ENCODE measurements at regions not wholly inside any gene's neighbourhood (a gene's known extent, or its start where the extent isn't known, plus 50 kb on each side); places are given as distances from the start of the nearest gene placed in this dataset.

DNA sequence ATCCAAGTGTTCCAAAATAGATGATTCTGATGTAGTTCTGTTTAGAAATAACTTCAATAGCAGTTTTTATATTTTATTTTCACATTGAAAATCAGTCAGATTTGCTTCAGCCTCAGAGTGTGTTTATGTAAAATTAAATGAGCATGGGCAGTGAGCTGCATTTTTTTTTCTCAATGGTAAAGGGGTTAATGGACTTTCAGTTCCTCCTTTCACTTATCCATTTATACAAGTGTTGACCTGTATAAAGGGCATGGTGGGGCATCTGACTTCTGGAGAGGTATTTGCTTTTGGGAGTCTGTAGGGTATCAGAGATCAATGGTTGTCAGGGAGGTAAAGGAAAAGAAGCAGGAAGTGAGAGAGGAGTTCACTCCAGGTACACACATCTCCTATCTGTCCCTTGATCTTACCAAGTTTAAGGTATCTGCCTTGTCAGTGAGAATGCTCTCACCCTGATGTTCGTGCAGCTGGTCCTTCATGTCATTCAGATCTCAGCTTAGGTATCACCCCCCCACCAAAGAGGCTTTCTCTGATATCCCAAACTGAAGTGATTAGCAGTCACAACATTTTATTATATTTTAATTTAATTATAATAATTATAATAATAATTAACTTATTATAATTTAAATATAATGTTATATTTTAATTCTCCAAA, 181.6 kb upstream of the LMNTD1 start:
- intact Hi-C loops (cut with DNase I): no loop called here
- DNase-seq (ENCODE audit: low spot score): no peak

DNA sequence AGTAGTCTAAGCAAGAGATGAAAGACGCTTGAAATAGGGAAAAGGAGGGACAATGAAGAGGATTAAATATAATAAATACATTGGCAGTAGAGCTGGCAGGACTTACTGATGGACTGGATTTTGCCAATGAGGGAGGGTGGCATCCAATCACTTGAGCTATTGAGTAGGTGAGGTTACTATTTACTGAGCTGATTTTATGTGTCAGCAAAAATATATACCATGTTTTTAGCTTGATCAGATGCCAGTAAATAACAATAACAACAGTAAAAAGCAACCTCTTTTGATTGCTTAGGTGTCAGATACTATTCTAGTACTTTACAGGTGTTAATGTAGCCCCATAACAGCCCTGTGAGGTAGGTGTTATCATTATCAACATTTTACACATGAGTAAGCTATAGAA, 187.5 kb upstream of the LMNTD1 start:
- intact Hi-C loops (cut with DNase I): no loop called here
- no peak for DNase-seq (ENCODE audit: low spot score)

DNA sequence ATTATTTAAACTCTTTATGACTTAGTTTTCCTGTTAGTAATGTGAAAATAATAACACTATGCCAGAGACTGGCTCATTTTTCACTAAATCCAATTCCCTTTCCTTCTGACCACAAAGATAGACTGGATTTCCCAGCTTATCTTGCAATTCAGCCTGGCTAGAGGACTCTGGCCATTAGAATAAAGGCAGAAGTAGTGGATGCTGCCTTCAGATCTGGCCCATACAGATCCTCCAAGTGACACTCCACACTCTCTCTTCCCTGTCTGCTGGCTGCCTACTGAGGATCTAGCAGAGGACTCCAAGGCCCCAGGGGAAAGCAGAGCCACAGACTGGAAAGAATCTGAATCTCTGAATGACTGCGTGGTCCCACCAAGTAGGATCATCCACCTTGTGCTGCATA, 188.8 kb upstream of the LMNTD1 start:
- DNase-seq (ENCODE audit: low spot score): no peak
- intact Hi-C loops (cut with DNase I): no loop called here

DNA sequence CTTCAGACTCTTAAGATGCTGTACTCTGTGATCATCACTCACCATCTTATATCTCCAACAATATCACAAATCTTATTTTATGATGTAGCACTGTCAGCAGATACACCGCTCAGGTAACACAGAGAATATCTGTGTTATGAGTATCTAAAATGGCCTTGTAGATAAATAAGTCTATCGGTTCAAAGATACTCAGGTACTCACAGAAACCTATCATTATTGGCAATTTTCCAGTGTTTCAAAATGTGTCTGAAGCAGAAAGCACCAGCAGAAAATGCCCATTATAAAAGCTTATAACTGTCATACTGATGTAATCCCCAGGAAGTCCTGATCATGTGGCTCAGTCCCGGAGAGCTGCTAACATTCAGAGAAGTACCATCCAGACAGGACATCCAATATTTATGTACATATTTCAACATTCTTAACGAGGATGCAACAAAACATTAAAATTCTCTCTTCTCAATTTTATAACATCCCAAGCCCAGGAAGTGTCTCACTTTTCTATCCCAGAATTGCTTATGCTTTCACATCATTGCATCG, 190.7 kb upstream of the LMNTD1 start:
- intact Hi-C loops (cut with DNase I): no loop called here
- no peak for DNase-seq (ENCODE audit: low spot score)

DNA sequence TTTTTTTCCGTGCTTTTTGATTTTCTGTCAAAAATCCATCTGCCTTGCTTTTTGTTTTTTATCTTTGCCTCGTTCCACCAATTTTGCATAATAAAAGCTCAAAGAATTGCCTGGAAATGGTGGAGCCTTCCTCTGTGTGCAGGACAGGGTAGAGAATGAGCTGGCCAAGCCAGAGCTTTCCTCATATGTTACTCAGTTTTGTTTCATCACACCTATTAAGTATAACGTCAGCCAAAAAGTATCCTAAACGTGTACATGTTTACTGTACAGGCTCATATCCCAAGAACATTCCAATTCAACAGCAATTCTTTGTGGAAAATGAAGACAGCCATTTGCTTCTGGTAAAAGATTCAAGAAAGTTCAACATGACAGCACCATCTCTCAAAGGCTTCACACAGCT, 191.2 kb upstream of the LMNTD1 start:
- intact Hi-C loops (cut with DNase I): no loop called here
- no peak for DNase-seq (ENCODE audit: low spot score)

DNA sequence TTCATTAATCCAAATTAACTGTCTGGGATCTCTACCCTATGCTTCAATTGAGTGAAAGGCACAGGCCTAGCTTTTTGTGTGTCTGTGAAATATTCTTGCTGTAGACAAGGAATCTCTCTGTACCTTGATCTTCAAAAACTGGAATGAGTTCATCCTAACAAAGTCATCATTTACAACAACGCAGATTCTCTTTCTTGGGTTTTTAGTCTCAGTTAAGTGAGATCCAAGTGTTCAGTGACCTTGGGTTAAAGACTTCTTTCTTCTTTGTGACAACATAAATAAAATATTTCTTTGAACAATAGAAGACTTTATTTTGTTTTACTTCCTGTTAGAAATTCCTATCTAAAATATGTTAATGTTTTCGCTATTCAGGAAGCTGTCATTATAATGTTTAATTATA, 192.2 kb upstream of the LMNTD1 start:
- intact Hi-C loops (cut with DNase I): no loop called here
- no peak for DNase-seq (ENCODE audit: low spot score)

DNA sequence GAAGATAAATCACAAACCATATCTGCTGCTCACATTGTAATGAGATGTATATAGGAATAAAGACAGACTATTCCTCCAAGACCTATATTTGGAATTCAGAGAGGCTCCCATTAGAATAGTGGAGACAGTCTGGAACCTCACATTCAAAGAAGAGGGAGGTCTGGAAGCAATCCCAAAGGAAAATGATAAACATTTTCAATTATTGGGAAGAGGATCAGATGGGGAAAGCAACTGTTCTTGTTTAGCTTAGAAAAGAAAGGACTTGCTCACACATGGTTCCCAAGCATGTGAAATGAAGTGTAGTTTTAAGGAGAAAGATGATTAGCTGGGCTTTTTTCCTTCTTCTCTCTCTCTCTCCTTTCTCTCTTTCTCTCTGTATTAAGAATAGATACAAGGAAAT, 193.0 kb upstream of the LMNTD1 start:
- intact Hi-C loops (cut with DNase I): no loop called here
- DNase-seq (ENCODE audit: low spot score): no peak

DNA sequence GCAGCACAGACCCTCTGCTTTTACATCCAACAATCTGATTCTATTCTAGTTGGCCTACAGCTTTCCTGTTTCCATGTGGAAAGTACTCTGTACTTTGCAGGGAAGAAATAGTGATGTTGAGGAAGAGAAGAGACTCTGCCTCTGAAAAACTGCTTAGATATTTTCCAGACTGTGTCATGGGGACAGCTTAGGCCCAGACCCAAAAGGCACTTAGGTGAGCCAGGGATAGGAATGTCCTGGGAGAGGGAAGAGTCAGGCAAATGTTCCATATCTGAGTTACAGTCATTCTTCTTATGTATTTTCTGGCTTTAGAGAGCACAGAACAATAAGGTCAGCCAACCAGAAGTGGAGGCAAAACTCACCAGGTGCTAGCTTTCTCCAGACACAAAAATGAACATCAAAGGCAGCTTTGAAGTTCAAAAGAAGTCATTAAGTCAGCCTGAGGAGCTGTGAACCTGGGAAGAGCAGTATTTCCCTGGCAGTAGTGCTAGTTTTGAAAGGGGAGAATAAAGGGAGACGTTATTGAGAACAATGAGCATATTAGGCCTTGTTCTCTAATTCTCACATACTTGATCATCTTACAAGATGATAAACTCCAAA, 199.7 kb upstream of the LMNTD1 start:
- no peak for DNase-seq (ENCODE audit: low spot score)
- intact Hi-C loops (cut with DNase I): no loop called here

DNA sequence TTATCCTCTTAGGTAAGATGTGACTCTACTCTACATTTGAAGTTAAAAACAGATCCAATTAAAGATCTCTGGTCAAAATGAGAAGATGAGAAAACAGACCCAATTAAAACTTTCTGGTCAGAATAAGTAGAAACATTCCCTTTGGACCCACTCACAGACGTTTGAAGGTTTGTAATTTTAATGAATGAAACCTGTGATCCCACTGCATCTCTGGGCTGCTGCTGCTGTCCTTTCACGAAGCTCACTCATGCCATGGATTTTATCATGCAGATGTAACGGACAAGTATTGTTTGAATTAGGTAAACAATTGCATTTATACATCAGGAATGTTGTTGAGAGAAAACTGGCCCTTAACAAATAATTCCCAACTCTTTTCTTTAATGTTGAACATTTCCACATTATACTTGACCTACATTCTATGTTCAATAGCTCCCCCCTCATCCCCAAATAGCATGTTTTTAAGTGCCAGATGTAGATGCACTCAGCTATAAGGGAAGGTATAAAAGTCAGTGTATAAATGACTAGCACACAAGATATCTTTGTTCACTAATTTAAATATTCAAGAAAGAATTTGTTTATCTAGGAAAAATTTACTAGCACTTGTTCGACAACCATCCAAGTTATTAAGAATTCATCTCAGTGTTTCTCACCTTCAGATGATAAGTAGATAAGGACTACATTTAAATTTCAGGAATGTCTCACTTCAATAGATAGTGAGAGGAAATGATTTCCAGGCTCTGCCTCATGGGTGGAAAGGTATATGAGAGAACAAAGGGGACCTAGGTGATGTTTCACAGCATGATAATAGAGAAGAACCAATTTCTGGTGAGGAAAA, 202.3 kb upstream of the LMNTD1 start:
- DNase-seq (ENCODE audit: low spot score): no peak
- intact Hi-C loops (cut with DNase I): no loop called here

DNA sequence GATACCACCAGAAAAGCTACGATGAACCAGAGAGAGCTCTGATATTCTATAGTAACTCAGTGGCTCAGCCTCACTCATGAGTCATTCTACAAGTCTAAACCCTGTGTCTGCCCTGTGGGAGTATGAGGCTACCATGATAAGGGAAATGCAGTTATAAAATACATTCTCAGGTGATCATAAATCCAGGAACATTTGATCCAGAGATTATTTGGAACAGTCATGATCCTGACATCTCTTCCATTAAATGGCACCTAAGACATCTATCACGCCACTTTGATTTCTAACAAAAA, 202.6 kb upstream of the RASSF8 start:
- intact Hi-C loops (cut with DNase I): no loop called here
- no peak for DNase-seq (ENCODE audit: low spot score)

DNA sequence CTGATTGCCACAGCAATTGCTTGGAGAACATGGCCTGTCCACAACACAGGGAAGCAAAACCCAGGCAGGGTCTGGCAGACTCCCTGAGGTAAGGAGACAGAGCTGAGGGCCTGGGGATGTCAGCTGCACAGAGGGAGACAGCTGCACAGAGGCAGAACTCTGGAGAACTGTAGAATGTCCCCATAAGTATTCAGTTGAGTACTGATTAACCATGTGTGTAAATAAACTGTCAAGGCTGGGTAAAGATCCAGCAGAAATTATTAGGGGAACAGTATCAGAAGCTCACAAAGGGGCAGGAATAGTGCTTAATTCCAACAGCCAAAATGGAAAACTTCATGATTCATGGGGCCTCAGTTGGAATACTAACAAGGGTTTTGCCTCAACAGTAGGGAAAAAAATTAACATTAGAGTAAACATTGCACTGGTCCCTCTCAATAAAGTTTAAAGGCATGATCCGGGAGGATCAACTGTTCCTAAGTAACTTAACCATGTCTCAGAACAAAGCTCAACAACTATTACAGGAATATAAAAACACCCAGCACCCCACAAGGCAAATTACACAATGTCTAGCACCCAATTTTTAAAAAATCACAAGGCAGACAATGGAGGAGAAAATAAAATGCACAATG, 201.3 kb upstream of the RASSF8 start:
- no peak for DNase-seq (ENCODE audit: low spot score)
- intact Hi-C loops (cut with DNase I): no loop called here

DNA sequence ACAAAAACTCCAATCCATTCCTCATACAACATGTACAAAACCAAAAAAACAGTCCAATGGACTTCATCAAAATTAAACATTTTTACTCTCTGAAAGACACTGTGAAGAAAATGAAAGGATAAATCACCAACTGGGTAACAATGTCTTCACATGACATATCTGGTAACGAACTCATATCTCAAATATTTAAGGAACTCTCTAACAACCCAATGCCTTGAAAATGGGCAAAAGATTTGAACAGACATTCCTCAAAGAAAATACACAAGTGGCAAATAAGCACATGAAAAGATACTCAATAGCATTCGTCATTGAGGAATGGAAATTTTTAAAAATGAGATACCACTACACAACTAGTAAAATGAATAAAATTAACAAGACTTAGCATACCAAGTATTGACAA, 198.7 kb upstream of the RASSF8 start:
- intact Hi-C loops (cut with DNase I): no loop called here
- DNase-seq (ENCODE audit: low spot score): no peak

DNA sequence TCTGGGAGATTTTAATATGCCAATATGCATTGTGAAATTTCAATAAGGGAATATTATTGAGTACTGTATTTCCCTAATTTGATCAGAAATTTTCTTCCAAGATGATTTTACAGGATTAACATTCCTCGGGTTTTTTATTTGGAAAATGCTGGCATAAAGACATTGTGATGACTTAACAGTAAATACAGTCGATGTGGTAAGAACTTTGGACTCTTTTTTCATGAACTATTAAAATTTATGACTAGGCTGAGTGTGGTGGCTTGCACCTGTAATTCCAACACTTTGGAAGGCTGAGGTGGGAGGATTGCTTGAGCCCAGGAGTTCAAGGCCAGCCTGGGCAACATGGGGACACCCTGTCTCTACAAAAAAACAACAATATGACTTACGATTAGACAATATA, 197.1 kb upstream of the RASSF8 start:
- intact Hi-C loops (cut with DNase I): no loop called here
- DNase-seq (ENCODE audit: low spot score): no peak

DNA sequence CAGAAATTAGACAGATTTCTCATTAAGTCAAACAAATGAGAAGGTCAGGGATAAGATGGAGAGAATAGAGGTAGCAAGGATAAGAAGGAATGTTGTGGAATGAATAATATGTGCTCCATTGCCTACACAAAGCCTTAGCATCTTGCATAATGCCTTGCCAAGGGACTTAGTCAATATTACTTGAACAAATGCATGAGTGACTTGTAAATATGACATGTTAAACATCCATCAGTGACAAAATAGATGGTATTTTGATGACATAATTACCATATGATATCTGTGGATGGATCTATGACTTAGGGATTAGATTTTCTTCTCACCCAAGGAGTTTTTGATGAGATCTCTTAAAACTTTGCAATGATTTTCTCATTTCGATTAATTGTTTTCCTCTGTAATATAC, 194.1 kb upstream of the RASSF8 start:
- no peak for DNase-seq (ENCODE audit: low spot score)
- intact Hi-C loops (cut with DNase I): no loop called here

DNA sequence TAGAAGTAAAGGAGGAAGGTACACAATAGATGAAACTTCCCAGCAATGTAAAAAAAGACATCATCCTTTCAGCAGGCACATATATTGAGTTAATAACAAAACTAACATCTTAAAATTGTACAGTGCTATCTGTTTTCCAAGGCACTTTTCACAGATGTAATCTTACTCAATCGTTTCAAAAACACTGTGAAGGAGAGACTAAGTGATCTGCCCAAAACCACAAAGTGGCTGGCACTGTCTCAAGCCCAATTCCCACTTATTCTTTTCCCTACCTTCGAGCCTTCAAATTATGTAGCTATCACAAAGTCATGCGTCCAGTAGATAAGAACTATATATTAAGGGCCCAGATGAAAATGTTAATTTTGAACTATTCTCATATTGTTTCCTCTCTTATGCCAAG, 193.6 kb upstream of the RASSF8 start:
- no peak for DNase-seq (ENCODE audit: low spot score)
- intact Hi-C loops (cut with DNase I): no loop called here

DNA sequence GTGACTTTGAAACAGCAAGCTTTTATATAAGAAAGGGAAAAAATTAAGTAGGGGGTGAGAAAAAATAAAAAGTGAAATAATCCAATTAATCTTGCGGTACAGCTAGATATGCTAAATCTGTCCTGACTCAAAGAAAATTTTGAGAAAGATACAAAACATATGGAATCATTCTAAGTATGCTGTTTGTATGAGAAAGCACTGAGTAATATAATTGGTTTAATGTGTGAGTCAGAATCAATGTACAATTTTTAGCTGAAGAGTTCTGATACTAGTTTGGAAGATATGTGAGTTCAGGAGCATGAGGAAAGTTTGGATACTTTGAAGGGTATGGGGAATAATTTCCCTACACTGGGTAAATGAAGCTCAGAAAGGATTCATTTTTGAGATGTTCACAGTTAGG, 190.9 kb upstream of the RASSF8 start:
- intact Hi-C loops (cut with DNase I): no loop called here
- no peak for DNase-seq (ENCODE audit: low spot score)

DNA sequence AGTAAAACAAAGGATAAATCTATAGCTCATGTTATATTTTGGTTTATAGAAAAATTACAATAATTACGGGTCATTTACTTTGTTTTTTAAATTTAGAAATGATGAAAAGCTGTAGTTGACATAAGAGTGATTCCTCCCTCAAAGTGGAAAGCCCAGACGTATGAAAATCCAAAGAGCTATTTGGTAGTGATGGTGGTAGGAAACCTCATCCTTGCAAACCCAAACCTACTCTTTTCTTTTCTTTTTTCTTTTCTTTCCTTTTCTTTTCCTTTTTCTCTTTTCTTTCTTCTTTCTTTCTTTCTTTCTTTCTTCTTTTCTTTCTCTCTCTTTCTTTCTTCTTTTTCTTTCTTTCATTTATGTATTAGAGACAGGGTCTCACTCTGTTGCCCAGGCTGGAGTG, 190.3 kb upstream of the RASSF8 start:
- intact Hi-C loops (cut with DNase I): no loop called here
- no peak for DNase-seq (ENCODE audit: low spot score)

DNA sequence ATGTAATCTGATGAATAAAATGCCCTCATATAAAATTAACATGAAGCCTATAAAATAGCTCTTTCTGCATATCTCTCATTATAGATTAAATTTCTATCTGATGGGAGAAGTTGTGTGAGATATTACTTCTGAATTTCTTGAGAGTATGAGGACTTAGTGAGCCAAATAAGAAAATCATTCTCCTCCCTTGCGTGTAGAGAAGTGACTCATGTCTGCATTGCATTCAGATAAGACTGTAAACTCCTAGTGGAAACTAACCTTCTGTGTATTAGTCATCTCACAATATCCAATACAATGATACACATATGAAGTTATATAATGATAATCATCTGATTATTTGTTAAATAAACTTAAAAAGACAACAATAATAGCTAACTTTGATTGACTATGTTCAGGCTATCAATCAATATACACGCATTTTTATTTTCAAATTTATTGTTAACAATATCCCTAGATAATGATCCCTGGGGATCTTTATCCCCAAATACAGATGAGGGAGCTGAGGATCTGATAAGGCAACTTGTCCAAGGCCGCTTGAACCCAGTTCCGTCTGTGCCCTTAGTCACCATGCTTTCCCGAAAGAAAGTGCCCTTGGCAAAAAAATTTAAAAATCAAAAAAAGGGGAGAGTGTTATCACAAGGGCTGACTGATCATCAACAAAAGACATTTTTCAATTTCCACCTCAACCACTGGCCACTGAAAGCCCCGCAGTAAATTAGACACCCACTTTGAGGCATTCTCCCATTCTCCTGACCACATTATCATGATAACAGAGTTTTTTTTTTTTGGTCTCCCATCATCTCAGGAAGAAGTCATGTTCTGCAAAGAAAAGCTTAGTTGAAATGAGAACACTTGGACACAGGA, 189.2 kb upstream of the RASSF8 start:
- intact Hi-C loops (cut with DNase I): no loop called here
- no peak for DNase-seq (ENCODE audit: low spot score)

DNA sequence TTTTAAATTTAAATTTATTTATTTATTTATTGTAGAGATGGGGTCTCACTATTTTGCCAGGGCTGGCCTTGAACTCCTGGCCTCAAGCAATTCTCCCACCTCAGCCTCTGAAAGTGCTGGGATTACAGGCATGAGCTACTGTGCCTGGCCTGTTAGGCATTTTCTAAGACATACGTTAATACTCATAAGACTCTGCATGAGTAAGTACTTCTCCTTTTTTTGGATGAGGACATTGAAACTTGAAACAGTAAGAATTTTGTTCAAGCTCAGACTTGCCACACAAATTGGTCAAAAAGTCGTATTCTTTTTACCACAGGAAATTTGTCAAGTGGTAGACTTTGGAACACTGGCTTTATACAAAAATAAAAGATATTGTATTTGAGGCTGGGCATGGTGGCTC, 187.4 kb upstream of the RASSF8 start:
- no peak for DNase-seq (ENCODE audit: low spot score)
- intact Hi-C loops (cut with DNase I): no loop called here

DNA sequence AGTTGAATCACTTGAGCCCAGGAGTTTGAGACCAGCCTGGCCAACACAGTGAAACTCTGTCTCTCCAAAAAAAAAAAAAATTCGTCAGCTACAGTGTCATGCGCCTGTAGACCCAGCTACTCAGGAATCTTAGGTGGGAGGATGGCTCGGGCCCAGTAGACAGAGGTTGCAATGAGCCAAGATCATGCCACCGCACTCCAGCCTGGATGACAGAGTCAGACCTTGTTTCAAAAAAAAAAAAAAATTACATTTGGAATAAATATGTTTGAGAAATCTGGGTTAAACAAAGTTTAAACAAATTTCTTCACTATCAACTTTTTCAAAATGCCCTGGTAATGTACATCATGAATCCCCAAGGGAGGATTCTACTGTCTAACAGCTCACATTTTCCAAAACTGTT, 187.0 kb upstream of the RASSF8 start:
- intact Hi-C loops (cut with DNase I): no loop called here
- no peak for DNase-seq (ENCODE audit: low spot score)
